Hematopoietic multipotent progenitor cell treated with erythropoietin and hydrocortisone succinate and interleukin-3 and kit ligand, for 6 days (in vitro differentiated cells): ENCODE measurements at regions not wholly inside any gene's neighbourhood (a gene's known extent, or its start where the extent isn't known, plus 50 kb on each side); places are given as distances from the start of the nearest gene placed in this dataset.
A peak's percentile ranks its signal among the peaks of the same experiment; 100 is the strongest.

Source experiments
- DNase-seq: peaks from one replicate; pipeline ENCODE4 v3.0.0-alpha.2; 2015

DNA sequence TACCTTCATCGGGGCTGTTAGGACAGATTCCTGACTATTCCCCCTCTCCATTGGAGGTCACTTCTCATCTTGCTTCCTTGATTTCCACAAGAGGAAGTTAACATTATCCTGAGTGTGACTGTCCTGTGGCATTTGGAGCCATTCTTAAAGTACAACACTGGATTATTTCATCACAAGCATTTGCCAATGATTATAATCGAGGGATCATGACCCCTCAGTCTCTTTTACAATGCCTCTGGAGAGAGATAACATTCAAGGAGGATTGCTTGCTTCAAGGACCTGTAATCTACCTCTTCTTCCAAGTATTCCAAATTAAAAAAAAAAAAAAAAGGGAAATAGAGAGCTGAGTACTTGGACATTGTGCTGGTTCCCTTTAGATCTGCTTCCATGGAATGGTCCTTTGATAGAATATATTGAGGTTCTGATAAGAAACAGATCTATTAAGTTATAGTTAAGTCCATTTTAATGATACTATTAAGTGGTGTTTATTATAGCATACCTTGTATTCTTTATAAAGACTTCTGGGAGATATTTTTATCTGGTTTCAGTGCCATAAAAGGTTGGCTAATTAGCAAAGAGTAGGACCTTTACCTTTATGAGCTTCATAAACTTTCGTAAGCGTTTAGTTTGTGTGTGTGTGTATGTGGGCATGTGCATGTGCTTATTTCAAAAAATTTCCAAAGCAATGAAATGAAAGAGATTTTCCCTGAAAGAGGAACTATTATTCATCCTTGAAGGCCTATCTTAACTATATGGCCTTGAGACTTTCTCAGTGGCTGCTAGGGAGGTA, 469.1 kb downstream of the DHX35 start:
- DNase-seq = no peak

DNA sequence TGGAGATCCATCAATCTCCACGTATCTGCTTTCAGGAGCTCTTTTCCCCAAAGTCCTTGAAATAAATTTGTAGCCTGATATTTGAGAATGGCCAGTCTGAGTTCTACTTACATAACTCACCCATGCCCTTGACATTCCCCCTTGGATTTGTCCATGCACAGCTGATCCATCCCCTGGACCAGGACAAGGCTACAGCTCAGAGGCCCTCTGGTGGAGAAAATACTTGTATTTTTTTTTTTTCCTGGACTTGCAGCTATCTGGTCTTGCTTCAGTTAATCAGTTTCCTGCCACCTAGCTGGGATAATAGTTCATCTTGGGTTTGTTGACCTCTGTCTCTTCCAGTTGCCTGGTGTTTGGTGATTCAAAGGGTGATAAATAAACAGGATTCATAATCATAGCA, 467.6 kb downstream of the DHX35 start:
- peak; percentile 1 for DNase-seq

DNA sequence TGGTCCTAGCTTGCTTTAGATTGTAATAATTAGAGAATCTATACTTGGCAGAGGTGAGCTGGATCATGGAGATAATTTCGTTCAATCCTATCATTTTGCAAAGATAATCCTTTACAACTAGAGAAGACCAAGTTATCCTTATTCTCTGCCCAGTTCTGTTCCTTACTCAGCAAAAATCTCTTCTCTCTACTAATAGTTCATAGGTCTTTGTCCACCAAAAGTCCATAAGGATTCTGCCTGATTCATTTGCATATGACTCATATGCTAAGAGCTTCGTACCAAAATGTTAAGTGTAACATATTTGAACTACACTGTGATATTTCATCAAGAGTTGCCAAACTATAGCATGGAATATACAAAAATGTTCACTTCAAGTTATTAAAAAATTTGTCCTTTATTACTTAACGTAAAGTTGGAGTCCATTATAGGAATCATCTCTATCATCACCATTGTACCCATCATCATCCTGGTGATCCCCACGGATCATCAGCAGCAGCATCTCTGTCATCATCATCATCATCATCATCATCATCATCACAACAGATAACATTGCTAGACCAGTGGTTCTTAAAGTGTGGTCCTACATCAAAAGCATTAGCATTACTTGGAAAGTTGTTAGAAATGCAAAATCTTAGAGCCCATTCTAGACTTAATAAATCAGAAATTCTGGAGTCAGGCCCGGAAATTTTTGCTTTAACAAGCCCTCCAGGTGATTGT, 463.0 kb downstream of the DHX35 start:
- no peak for DNase-seq

DNA sequence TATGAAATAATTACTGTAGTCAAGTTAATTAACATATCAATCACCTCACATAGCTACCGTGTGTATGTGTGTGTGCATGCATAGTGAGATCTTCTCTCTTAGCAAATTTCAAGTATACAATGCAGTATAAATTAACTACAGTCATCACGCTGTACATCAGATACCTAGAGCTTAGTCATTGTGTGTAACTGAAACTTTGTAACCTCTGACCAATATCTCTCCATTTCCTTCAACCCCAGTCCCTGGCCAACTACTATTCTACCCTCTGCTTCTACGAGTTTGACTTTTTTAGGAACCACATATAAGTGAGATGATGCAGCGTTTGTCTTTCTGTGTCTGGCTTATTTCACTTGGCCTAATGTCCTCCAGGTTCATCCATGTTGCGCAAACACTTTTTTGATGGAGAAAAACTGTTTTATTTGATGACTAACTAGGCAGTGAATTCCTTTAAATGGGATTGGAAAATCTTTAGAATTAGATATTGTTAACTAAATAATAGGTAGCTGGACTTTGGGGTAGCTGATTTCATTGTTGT, 459.5 kb downstream of the DHX35 start:
- no peak for DNase-seq

DNA sequence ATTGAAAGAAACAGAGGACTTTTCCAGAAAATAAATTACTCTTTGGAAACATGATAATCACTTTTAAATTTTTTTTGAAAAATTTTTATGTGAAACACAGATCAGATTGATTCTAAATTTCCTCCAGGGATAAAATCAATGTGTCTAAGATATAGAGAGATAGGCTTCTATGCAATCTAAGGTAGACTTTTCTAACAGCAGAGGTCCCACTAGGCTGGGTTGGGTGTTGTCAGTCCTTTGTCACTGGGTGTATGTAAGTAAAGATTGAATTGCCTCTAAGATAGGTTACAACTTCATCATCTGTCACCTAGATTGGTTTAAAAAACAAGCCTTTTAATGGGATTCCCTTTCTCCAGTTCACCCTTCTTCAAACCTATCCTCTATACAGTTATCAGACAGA, 449.9 kb downstream of the DHX35 start:
- DNase-seq = no peak

DNA sequence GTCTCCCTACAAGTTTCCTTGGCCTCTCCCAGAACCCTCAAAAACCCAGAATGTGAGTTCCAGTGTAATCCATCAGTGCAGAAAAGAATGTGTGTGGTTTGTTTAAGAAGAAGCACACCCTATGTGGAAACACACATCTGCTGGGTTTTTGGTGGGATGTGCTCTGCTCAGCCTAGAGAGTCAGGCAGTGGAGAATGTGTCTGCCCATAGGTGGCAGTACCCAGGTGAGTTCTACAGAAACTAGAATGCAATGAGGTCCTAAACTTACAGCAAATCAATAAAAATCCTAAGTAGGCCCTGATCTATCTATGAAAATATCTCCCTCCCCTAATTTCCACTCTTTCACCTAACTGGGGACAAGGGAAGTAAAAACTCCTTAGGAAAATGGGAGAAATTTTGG, 437.3 kb downstream of the DHX35 start:
- no peak for DNase-seq

DNA sequence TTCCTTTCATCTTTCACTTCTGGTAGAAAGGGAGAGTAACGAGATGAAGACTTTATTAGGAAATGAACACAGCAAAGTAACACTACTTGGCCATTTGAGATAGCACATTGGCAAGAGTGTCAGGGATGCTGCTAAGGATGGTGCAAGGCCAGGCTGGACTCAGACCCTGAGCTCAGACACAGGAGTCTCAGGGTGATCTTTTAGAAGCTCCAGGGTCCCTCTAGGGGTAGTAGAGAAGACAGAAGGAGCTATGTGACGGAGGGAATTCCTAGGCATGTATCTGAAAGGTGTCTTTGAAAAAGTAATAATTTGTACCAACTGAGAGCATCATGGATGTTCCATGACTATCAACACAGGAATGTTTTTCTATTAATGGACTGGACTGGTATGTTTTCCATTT, 436.5 kb downstream of the DHX35 start:
- DNase-seq = no peak

DNA sequence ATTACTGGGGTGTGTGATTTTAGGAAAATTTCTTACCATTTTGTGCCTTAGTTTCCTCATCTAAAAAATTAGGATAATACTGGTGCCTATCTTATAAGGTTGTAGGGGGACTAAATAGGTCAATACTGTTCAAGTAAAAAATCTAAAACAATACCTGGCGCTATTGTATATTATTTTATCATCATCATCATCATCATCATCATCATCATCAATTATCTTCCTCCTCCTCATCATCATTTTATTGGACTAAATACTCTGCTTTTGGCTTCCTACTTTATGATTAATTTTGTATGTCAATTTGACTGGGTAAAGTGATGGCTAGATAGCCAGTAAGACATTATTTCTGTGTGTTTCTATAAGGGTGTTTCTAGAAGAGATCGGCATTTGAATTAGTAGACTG, 435.5 kb downstream of the DHX35 start:
- DNase-seq = no peak

DNA sequence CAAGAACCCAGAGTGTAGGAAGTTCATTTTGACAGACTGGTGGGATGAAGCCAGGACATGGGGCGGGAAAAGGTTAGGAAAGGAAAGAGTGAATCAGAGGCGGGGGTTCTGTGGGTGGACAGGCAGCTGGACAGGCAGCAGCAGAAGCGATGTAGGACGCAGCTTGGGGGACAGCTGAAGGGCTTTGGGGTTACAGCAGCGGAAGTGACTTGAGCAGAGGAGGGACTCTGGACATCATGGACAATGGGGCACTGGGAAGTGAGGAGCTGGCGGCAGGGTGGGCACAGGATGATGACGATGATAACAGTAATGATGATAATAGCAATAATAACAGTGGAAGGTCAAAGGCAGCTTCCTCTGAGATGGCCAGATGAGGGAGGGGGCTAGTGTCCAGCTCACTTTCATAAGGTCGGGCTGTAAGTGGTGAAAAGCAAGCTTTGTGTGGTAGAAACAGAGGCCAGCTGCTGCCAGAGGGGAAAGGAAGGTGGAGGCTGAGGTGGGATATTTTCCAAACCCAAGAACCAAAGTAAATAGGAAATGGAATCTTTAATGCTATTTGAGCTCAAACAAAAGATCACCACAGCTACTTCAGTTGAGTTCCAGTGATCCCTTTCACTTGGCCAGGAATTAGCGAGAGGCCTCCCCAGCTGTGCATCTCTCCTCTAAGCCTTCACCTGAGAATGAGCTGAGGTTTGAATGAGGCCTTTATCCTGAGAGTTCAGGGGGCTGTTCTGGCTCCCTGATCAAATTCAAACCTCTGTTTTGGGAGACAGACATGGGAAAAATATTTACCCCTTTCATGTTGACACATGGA, 433.5 kb downstream of the DHX35 start:
- DNase-seq = no peak

DNA sequence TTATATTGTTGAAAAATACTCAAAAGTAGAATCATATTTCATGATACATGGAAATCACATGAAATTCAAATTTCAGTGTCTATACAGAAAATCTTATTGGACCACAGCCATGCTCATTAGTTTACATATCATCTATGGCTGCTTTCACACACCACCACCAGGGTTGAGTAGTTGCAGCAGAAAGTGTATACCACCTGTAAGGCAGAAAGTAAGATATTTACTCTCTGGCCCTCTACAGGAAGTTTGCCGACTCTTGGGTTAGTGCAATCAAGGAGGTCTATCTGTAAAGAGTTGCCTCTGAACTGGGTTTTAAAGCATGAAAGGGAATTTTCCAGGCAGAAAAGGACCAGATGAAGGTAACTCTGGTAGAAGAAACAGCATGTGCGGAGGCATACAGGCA, 432.3 kb downstream of the DHX35 start:
- no peak for DNase-seq

DNA sequence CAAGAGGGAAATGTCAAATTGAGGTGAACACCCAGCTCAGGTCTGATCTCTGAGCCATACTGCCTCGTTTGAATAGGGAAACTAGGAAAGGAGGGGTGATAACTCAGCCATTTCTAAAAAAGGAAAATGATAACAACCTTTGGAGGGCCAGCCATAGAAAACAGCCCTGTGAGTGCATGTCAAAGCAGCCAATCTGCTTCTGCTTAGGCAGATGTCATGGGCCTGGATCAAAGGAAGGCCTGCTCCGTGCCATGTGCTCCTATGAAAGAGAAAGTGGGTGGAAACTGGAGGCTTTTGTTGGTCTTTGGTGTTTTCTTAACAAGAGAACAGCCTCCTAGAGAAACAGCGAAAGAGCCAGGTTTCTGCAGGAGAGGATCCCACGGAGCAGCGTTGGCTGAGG, 428.0 kb downstream of the DHX35 start:
- DNase-seq = no peak

DNA sequence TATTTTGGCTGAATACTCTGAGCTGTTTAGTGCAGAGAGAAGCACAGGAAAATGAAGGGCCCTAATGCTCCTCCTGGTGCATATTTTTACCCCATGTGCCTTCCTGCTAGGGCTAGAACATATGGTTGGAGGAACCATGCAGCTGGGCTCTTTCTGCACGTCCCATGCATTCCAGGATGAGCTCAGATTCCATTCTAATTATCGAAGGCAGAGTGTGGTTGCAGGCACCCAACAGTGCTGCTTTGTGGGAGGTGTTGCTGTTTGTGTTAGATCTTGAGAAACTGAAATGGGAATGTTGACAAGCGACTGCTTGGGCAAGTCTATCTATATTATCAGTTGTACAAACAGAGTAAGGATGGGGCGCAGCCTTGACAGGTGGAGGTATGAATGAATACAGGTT, 419.5 kb downstream of the DHX35 start:
- DNase-seq = no peak

DNA sequence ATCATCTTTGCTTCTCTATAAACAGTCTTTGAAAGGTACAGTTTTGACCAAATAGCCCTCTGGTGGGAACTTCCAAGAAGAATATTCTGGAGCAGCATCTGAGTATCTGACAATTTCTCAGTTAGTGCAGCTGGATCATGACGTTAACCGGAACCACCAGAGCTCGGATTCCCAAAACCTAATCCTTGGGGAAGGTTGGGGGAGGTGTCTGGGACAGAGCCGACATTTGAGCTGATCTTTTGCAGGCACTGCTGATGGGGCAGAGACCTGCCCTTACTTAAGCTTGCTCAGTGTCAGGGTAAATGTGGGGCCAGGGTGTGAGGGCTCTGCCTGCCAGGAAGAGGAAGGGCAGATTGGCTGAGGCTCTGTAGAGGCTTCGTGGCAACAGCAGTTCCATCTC, 416.6 kb downstream of the DHX35 start:
- DNase-seq = no peak

DNA sequence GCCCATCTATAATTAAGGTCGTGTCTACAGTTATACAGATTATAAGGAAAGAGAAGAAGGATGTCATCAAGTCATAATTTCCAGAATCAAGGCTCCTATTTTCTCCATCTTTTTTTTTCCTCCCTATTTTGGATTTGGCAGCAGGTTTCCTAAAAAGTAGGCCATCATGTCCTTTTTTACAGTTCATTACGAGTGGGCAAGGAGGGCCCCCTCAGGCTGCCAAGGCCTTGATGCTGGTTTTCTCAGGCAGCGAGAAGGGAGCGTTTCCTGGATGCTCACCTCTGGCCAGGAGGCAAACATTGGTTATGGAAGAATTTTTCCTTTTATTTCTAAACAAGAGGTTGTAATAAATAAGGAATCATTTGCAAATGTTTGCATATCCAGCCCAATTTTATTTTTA, 414.6 kb downstream of the DHX35 start:
- DNase-seq = no peak

DNA sequence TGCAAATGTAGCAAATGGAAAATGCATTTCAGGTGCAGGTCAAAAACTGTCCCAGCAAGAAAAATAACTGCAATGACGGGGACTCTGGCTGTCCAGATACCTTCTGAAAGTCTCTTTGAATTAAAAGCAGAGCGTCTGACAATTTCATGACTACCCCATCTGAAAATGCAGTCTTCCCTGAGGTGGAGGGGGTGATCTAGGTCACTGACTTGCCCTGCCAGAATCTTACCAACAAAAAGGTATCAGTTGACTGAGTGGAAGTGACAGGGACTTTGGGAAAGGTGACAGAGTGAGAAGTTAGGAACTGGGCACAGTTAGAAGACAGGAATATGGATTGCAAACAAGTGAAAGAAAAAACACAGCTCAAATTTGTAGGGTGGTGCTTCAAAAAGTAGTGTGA, 402.2 kb downstream of the DHX35 start:
- DNase-seq = no peak

DNA sequence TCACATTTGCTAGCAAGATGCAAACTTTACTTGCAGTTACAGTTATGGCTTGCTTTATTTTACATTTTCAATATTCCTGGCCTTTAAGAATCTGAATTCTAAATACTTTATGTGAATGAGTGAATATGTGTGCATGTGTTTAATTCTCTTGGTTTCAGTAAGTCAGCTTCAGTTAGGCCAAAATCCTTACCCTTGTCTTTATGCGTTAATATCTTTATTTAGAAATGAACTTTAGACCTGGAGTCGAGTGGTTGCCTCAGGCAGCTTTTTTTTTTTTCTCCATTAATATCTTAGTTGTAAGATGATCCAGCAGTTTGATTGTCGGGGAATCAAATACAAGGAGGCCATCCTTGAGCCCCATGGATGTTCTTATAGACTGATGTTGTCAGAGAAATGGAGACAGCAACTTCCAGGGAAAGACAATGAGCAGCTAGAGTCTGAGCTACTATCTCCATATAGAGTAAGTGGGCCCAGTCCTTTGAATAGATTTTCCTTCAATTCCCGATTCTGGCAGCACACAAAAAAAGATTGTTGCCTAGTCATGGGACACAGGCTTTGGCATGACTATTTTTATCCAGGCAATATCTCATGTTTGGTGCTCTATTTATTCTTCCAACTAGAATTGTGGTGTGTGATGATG, 398.0 kb downstream of the DHX35 start:
- DNase-seq = no peak

DNA sequence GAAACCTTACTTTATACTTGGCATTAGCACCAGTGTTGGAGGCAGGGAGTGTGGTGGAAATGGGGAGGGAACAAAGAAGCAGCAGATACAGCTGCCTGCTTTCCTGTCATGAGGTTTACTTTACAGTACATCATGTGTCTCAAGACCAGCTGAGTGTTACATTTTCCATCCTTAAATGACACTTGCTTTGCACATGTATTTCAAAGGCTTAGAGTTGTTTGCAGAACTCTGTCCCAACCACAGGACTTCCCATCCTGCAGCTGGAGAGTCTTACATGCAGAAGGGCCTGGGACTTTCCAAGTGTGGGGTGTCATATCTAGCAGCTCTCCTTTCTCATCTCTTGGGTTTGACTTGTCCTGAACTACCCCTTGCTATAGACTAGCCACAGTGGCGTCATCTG, 395.9 kb downstream of the DHX35 start:
- no peak for DNase-seq

DNA sequence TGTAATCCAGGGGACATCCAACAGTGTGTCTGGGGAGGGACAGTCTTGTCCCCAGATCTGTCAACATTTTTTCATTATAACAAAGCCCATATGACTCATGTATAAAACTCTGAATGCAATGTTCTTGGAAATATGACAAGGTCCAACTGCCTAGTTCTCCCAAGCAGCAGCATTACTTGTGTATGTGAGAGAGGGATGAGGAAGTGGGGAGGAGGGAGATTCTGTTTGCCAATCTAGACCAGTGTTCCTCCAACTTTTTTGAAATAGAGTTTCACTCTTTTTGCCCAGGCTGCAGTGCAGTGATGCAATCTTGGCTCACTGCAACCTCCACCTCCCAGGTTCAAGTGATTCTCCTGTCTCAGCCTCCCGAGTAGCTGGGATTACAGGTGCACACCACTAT, 394.8 kb downstream of the DHX35 start:
- no peak for DNase-seq

DNA sequence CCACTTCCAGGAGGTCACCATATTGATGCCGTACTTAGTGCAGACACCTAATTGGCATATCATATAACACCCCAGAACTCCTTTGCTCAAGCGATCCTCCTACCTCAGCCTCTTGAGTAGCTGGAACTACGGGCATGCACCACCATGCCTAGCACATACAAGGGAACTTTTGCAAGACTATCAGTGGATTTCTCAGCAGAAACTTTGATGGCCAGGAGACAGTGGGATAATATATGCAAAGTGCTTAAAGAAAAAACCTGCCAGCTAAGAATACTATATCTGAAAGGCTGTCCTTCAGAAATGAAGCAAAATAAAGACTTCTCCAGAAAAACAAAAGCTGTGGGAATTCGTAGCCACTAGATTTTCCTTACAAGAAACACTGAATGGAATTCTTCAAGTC, 387.1 kb downstream of the DHX35 start:
- no peak for DNase-seq

DNA sequence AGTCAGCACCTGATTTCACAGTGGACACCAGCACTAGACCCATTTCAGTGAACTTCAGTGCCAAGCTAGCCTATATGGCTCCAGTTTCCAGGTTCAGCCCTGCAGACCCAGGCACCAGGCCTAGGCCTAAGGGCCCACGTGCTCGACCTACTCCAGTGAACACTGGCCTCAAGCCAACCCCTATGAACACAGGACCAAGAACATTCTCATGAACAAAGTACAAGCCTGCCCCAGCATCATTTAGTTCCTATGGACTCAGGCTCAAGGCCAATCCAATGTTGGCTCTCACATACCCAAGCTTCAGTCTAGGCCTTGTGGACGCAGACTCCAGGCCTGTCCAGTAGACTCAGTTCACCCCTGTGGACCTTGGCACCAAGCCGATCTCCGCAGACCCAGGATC, 385.5 kb downstream of the DHX35 start:
- no peak for DNase-seq

DNA sequence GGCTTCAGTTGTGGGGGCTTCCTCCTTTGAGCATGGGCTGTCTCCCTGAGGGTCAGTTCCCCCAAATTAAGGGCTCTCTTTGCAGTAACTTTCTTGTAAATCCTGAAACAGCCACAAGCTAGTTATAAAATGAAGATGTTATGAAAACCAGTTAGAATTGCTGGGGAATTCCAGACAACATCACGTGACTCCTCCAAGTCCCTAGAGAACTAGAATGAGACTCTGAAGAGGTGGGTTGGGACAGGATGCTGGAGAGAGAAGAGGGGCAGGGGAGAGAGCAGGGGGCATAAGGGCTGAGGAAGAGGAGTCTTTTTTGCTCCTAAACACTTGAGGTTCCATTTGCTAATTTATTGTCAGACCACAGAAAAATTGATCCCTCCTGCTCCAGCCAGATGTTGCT, 380.3 kb downstream of the DHX35 start:
- no peak for DNase-seq

DNA sequence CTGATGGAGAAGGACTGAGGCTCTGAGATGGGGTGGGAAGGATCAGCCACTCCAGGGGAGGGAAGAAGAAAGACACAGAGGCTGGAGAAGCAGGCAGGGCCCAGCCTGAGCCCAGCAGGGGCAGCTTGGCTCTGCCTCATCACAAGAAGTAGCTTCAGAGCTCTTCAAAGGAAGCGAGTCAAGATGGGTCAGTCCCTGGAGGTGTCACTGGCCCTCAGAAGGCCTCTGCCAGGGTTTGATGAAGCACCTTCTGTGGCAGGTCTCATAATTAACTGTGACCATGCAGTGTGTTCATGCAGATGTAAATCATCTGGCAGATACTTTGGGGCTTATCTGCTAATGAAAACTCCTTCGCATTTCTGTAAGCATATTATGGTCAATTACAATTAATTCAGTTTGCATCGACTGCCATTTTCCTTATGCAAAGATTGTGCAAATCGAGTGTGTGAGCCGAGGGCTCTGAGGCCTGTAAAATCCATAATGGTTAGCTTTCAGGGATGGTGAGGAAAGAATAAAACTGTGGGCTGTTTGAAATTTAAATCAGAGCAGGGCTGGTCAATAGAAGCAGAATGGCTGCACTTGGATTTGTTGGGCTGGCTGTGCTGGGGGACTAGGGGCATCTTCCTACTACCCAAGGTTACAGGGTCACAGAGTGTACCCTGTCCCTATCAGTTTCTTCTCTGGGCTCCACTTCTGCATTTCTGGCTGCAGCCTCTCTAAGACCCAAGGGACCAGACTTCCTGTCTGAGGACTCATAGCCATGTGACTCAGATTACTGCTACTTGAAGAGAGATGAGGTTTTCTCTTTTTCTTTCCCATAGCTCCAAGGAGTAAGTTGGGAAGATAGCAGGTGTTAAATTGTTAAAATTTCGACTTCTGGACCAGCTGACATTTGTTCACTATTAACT, 376.6 kb downstream of the DHX35 start:
- DNase-seq = no peak
